ENCODE measurements at regions not wholly inside any gene's neighbourhood (a gene's known extent, or its start where the extent isn't known, plus 50 kb on each side); places are given as distances from the start of the nearest gene placed in this dataset.

DNA sequence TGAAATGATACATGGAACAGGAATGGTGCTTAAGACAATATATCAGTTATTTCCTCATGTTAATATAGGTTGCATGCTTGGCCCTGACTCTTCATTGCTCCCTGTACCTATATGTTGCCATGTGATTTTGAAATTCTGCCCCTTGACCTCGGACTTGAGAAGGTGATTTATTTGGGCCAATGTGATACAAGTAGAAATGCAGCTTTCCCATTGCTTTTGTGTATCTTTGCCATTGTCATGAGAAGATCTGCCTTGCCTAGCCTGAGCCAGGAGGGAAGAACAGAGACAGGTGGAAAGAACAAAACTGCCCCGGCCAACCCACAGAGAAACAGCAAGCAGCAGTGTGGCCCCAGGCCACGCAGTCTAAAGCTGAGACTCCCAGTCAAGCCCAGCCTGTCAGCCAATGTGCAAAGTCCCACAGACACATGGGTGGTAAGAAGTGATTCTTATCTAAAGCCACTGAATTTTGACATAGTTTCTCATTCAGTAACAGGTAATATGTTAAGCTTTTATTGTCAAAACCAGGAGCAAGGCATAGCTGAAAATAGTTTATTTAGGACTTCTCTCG, 245.7 kb upstream of the RND3 start:
- Mint-ChIP-seq H3K36me3 (peaks cover 14% of the 10 kb centered on the region), H3K27me3 (ENCODE audit: low read depth) (no peaks in the 10 kb centered on the region; the same call in 1 of the 2 replicates), H3K27ac (peak overlapping the region; percentile 36), H3K4me1 (peaks cover 58% of the 10 kb centered on the region), H3K9me3 (peaks cover 9% of the 10 kb centered on the region), H3K4me3 (no peak overlapping the region)
- ATAC-seq (no peak; the same call in 1 of the 2 replicates), DNase-seq (ENCODE audit: low spot score) (no peak)
- ChIA-PET CTCF (interaction anchor here (0.6 kb wide), 1 partner anchor 445 kb away, joined by 4 read pairs; no protein-coding TSS in a partner anchor), POLR2A (no interaction called here)
- TF ChIP-seq SMAD4 (CRISPR knock-in tag; IDR thresholded peaks at IDR 0.05) (no peak), NR3C1 (CRISPR knock-in tag; conservative IDR thresholded peaks at IDR 0.05; ENCODE audit: low read depth) (no peak), IRF2 (CRISPR knock-in tag; IDR thresholded peaks at IDR 0.05; ENCODE audit: borderline replicate concordance, low read depth) (no peak), SOX15 (CRISPR knock-in tag; IDR thresholded peaks at IDR 0.05) (no peak), ATF6 (CRISPR knock-in tag; IDR thresholded peaks at IDR 0.05) (no peak), ZNF396 (CRISPR knock-in tag; IDR thresholded peaks at IDR 0.05; ENCODE audit: borderline replicate concordance) (no peak), ZNF423 (CRISPR knock-in tag; IDR thresholded peaks at IDR 0.05) (no peak), SMAD3 (CRISPR knock-in tag; IDR thresholded peaks at IDR 0.05; ENCODE audit: borderline replicate concordance) (no peak)

- Mint-ChIP-seq H3K27me3 (ENCODE audit: low read depth) (no peaks in the 10 kb centered on the region; the same call in 1 of the 2 replicates), H3K4me3 (no peak overlapping the region), H3K27ac (no peak overlapping the region), H3K4me1 (peaks cover 53% of the 10 kb centered on the region), H3K36me3 (peaks cover 17% of the 10 kb centered on the region), H3K9me3 (peaks cover 9% of the 10 kb centered on the region)
- ChIA-PET CTCF (no interaction called here), POLR2A (no interaction called here)
- no peak for TF ChIP-seq TCF7 (CRISPR knock-in tag; IDR thresholded peaks at IDR 0.05; ENCODE audit: low read depth)
- TF ChIP-seq ATF1 (CRISPR knock-in tag; IDR thresholded peaks at IDR 0.05) = no peak
- TF ChIP-seq, protein P1, sequence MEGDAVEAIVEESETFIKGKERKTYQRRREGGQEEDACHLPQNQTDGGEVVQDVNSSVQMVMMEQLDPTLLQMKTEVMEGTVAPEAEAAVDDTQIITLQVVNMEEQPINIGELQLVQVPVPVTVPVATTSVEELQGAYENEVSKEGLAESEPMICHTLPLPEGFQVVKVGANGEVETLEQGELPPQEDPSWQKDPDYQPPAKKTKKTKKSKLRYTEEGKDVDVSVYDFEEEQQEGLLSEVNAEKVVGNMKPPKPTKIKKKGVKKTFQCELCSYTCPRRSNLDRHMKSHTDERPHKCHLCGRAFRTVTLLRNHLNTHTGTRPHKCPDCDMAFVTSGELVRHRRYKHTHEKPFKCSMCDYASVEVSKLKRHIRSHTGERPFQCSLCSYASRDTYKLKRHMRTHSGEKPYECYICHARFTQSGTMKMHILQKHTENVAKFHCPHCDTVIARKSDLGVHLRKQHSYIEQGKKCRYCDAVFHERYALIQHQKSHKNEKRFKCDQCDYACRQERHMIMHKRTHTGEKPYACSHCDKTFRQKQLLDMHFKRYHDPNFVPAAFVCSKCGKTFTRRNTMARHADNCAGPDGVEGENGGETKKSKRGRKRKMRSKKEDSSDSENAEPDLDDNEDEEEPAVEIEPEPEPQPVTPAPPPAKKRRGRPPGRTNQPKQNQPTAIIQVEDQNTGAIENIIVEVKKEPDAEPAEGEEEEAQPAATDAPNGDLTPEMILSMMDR (IDR thresholded peaks at IDR 0.05) = no peak
- TF ChIP-seq PRRX2 (CRISPR knock-in tag; IDR thresholded peaks at IDR 0.05) = no peak
- TF ChIP-seq, protein P2, sequence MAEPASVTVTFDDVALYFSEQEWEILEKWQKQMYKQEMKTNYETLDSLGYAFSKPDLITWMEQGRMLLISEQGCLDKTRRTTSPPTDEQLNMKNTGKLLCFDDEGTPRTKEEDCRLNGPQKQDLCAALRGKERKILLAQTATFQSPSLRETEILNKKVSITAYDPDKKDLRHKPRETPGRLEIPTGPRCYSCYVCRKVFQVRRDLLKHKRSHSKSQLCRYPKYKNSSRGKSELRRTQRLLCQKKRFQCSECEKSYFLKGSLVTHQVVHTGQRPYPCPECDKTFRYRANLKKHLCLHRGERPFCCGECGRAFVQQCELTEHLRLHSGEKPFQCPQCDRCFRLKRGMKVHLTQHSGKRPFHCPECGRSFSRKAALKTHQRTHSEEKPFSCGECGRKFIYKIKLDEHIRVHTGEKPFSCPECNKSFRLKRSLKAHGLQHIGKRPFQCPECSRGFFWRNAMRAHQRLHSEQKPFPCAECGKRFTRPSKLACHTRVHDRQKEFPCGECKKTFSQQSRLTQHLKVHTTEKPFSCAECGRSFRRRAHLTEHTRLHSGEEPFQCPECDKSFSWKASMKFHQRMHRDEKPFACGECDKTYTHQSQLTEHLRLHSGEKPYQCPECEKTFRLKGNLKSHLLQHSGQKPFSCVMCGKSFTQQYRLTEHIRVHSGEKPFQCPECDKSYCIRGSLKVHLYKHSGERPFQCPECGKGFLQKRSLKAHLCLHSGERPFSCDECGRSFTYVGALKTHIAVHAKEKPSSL (CRISPR knock-in tag; conservative IDR thresholded peaks at IDR 0.05) = no peak
- TF ChIP-seq NFATC4 (CRISPR knock-in tag; IDR thresholded peaks at IDR 0.05) = no peak
- TF ChIP-seq, protein P3, sequence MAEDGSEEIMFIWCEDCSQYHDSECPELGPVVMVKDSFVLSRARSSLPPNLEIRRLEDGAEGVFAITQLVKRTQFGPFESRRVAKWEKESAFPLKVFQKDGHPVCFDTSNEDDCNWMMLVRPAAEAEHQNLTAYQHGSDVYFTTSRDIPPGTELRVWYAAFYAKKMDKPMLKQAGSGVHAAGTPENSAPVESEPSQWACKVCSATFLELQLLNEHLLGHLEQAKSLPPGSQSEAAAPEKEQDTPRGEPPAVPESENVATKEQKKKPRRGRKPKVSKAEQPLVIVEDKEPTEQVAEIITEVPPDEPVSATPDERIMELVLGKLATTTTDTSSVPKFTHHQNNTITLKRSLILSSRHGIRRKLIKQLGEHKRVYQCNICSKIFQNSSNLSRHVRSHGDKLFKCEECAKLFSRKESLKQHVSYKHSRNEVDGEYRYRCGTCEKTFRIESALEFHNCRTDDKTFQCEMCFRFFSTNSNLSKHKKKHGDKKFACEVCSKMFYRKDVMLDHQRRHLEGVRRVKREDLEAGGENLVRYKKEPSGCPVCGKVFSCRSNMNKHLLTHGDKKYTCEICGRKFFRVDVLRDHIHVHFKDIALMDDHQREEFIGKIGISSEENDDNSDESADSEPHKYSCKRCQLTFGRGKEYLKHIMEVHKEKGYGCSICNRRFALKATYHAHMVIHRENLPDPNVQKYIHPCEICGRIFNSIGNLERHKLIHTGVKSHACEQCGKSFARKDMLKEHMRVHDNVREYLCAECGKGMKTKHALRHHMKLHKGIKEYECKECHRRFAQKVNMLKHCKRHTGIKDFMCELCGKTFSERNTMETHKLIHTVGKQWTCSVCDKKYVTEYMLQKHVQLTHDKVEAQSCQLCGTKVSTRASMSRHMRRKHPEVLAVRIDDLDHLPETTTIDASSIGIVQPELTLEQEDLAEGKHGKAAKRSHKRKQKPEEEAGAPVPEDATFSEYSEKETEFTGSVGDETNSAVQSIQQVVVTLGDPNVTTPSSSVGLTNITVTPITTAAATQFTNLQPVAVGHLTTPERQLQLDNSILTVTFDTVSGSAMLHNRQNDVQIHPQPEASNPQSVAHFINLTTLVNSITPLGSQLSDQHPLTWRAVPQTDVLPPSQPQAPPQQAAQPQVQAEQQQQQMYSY (CRISPR knock-in tag; IDR thresholded peaks at IDR 0.05) = no peak
- no peak for TF ChIP-seq ZNF263 (CRISPR knock-in tag; IDR thresholded peaks at IDR 0.05; ENCODE audit: low read depth)
- no peak for TF ChIP-seq RELA (CRISPR knock-in tag; IDR thresholded peaks at IDR 0.05; ENCODE audit: borderline replicate concordance)
- no peak for TF ChIP-seq E2F5 (CRISPR knock-in tag; IDR thresholded peaks at IDR 0.05)
- TF ChIP-seq, protein P4, sequence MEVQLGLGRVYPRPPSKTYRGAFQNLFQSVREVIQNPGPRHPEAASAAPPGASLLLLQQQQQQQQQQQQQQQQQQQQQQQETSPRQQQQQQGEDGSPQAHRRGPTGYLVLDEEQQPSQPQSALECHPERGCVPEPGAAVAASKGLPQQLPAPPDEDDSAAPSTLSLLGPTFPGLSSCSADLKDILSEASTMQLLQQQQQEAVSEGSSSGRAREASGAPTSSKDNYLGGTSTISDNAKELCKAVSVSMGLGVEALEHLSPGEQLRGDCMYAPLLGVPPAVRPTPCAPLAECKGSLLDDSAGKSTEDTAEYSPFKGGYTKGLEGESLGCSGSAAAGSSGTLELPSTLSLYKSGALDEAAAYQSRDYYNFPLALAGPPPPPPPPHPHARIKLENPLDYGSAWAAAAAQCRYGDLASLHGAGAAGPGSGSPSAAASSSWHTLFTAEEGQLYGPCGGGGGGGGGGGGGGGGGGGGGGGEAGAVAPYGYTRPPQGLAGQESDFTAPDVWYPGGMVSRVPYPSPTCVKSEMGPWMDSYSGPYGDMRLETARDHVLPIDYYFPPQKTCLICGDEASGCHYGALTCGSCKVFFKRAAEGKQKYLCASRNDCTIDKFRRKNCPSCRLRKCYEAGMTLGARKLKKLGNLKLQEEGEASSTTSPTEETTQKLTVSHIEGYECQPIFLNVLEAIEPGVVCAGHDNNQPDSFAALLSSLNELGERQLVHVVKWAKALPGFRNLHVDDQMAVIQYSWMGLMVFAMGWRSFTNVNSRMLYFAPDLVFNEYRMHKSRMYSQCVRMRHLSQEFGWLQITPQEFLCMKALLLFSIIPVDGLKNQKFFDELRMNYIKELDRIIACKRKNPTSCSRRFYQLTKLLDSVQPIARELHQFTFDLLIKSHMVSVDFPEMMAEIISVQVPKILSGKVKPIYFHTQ (CRISPR knock-in tag; IDR thresholded peaks at IDR 0.05) = no peak
- ATAC-seq (no peak), DNase-seq (ENCODE audit: low spot score) (no peak)
Observed at GRCh38 chr2:150732491-150732890, 245.0 kb upstream of the RND3 start.

Data from WTC11 (cell line).